Adipose tissue (tissue), 3 donors: ENCODE measurements at regions not wholly inside any gene's neighbourhood (a gene's known extent, or its start where the extent isn't known, plus 50 kb on each side); places are given as distances from the start of the nearest gene placed in this dataset.

Experiments used
- H3K27ac ChIP-seq: one replicate; pipeline ENCODE4 v1.5.1; 2013; ENCODE audit warnings: low read depth, low read length
- WGBS, 3 donors: extraction: QIAGEN DNeasy Blood & Tissue Kit; methylation state at CpG; one replicate each; pipeline ENCODE4 v1.1.7; 2013; 5-methylcytosine and 5-hydroxymethylcytosine counted together
- donor health status: healthy with polysubstance abuse.
- donor health status: Bipolar disorder and iron deficiency.
- donor health status: healthy.

DNA sequence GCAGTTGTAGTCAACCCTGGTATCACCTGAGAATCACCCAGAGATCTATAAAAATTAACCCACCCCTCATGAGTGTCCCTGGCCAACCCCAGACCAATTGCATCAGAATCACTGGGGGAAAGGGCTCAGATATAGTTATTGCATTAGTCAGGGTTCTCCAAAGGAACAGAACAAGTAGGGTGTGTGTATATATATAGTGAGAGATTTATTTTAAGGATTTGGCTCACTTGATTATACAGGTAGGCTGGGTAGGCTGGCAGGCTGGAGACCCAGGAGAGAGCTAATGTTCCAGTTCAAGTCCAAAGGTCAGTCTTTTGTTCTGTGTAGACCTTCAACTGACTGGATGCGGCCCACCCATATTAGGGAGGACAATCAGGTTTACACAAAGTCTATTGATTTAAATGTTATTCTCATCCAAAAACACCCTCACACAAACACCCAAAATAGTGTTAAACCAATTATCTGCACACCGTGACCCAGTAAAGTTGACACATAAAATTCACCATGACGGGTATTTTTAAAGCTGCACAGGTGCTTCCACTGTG lies 372.9 kb upstream of the NFE2L3 start:
- WGBS, 3 donors: 92 to 95% (median 94%) methylated on average over 3 of the region's 3 CpGs
- H3K27ac ChIP-seq: no peak overlapping the region

DNA sequence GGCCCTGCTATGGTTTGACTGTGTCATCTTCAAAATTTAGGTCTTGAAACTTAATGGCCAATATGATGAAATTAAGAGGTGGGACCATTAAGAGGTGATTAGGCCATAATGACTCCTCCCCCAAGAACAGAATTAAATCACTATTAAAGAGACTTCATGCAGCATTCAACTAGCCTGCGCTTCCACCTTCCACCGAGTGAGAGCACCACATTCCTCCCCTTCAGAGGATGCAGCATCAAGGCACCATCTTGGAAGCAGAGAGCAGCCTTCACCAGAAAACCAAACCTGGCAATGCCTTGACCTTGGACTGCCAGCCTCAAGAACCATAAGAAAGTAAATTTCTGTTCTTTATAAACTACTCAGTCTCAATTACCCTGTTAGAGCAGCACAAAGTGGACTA lies 371.1 kb upstream of the NFE2L3 start:
- WGBS, 3 donors: 91 to 95% (median 93%) methylated on average over 2 of the region's 2 CpGs
- H3K27ac ChIP-seq: no peak overlapping the region

DNA sequence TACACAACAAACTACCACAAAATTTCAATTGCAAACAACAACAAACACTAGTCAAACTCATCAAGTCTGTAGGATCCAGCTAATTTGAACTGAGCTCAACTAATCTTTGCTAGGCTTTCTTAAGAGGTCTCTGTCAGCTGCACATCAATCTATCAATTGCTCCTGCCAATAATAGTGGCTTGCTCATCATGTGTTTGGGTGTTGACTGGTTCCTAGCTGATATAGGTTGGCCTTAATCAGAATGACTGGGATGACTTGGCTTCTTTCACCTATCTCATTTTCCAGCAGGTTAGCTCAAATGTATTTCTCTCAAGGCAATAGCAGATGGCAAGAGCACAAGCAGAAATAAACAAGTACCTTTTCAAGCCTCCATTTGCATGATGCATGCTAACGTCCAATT lies 370.3 kb upstream of the NFE2L3 start:
- WGBS, 3 donors: 70 to 92% (median 86%) methylated on average over 1 of the region's 1 CpG
- no peak overlapping the region for H3K27ac ChIP-seq

DNA sequence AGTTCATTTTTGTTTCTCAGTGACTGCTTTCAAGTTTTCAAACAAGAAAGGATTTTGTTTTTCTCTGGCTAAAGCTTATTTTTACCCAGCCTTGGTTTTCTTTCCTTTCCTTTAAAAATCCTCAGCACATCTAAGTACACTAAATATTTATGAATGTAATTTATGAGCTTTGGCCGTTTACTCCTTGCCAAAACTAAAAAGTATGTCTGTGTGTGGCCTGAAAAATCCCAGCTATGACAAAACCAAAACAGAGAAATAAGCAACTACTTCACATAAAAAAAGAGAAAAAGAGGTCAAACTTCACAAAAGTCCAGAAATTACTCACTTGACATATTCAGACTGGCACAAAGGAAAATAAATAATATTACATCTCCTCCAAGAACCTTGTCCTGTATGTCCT lies 365.1 kb upstream of the NFE2L3 start:
- WGBS, 3 donors: 18 to 34% (median 22%) methylated on average over 1 of the region's 1 CpG
- H3K27ac ChIP-seq: no peak overlapping the region

DNA sequence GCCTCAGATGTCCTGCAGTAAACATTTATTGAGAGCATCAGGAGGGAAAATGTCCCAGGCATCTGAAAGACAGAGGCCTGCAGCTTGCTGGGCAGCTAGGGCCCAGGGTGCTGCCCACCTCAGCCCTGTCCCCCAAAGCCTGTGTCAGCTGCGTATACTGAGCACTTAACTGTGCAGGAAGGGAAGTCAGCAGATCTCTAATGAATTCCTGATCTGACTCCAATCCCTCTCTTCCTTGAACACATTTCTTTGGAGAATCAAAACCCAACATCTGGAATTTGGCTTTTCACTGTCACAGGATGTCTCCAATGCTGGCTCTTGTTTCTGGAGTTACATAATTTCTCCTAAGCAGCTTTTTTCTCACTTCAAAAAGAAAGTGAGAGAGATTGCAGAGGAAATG lies 364.7 kb upstream of the NFE2L3 start:
- H3K27ac ChIP-seq: no peak overlapping the region
- WGBS, 3 donors: 63 to 73% (median 66%) methylated on average over 1 of the region's 1 CpG

DNA sequence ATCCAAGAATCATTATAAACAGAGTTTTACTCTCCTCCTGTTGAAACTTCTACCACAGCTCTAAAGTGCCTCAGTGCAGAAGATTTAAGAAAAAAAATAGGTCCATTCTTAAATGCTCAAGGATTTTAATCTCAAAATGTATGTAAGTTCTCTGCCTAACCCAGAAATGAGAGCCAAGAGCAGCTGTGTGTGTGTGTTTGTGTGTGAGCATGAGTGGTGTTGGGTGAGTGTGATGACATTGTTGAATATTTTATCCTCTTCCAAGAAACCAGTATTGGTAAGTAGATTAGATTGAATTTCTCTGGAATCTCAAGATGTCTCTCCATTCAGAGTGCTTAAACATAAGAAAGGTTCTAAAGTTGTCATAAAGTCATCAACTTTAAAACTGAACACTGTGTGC lies 363.6 kb upstream of the NFE2L3 start:
- no peak overlapping the region for H3K27ac ChIP-seq

DNA sequence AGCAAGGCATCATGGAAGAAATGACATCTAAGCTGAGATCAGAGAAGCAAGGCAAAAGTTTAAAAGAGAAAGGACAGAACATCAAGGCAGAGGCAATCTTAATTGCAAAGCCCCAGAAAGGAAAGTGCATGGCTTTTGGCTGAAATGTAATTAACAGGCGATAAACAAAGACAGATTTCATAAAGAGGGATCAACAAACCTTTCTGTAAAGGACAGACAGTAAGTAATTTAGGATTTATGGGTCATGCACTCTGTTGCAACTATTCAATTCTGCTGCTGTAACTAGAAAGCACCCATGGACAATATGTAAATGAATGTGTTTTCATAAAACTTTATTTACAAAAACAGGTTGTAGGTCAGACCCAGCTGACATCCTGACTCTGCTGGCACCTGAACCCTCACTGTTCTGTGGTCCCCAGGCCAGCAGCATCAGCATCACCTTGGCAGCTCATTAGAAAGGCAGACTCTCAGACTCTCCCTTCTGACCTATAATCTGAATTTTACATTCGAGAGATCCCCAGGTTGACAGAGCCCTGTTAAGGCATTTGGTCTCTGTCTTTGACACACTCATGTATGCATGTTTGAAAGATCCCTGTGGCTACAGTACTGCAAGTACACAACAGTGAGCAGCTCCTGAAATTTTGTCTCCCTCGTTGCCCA lies 362.9 kb upstream of the NFE2L3 start:
- H3K27ac ChIP-seq: no peak overlapping the region
- WGBS, 3 donors: 72 to 94% (median 89%) methylated on average over 3 of the region's 3 CpGs

DNA sequence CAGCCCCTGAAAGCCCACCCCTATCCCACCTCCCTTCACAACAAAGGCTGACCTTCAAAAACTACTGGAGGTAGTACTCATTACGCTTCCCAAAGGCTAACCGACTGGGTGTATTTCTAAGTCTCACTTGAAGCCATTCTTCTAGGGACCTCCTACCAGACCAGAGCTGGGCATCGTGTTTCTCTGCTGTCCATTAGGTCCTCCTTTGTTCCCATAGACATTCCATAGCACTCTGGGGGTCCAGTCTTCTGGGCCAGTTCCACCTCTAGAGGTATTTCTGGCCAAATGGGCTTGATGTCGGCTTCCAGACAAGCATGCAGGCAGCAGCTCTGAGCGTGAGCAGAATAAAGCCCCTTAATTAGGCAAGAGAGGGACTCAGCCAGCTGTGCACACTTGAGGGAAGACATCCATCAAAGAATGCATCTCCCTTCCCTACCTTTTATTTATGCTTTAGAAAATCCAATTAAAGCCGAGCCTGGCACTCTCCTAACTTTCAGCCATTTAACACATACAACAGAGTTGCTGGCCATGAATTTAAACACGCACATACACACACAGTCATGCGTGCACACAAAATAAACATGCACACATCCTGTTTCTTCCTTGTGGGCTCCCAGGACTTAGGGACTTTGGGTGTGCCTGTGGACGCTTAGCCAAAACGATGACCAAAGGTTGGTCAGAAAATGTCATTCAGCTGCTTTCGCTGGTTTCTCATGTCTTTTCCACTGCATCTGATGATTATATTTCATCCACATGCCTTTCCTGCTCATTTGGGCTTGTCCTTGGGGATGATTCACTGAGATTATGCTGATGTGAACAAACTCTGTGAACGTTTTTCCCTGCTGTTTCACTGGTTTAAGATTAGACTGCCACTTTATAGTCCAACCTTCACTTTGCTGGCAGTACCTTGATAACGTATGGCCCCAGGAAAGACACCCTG lies 362.0 kb upstream of the NFE2L3 start:
- 73 to 78% (median 77%) methylated on average over 13 of the region's 13 CpGs for WGBS, 3 donors
- H3K27ac ChIP-seq: no peak overlapping the region

DNA sequence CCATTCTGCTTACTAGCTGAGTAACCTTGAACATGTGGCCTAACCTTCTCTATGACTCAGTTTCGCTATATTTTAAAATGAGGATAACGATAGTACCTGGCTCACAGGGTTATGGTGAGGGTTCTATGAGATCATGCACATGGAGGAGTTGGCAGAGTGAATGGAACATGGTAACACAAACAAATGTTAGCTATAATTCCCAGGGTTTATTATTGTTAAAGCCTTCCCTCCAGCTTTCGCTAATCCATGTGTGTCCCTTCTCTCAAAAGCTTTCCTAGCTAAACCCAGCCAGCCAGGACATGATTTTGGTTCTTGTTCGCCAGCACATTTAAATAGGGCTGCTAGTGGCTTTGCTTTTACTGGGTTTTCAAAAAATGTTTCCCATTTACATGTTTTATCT lies 361.0 kb upstream of the NFE2L3 start:
- H3K27ac ChIP-seq: no peak overlapping the region

DNA sequence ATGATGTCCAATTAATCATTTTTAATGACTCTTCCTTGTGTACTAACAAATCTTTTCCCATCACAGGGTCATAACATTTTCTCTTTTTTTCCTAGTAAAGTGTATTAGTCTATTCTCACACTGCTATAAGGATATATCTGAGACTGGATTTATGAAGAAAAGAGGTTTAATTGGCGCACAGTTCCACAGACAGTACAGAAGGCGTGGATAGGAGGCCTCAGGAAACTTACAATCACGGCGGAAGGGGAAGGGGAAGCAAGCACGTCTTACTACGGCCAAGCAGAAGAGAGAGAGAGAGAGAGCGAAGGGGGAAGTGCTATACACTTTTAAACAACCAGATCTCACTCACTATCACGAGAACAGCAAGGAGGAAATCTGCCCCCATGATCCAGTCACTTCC lies 359.4 kb upstream of the NFE2L3 start:
- H3K27ac ChIP-seq: no peak overlapping the region
- 65 to 88% (median 76%) methylated on average over 8 of the region's 8 CpGs for WGBS, 3 donors

More for the DNA sequence above, 361.0 kb upstream of the NFE2L3 start:
- 68 to 71% (median 69%) methylated on average over 4 of the region's 4 CpGs for WGBS, 3 donors

DNA sequence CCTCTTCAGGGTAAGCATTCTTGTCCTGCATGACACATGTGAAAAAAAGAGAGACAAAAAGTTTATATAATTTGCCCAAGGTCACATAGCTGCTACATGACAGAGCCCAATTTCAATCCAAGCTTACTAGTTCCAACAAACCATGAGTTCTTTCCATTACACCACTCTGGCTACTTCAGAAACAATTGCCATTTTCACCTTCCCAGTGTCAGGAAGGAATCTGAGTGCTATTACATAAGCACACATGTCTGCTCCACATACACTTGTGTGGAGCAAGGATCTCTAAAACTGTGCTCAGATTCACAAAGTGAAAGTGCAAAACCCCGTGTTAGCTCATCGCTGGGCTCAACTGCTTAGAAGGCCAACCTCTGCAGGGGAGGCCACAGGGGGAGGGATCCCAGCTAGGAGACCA lies 356.2 kb upstream of the NFE2L3 start:
- no peak overlapping the region for H3K27ac ChIP-seq
- WGBS, 3 donors: 62 to 73% (median 67%) methylated on average over 2 of the region's 2 CpGs

DNA sequence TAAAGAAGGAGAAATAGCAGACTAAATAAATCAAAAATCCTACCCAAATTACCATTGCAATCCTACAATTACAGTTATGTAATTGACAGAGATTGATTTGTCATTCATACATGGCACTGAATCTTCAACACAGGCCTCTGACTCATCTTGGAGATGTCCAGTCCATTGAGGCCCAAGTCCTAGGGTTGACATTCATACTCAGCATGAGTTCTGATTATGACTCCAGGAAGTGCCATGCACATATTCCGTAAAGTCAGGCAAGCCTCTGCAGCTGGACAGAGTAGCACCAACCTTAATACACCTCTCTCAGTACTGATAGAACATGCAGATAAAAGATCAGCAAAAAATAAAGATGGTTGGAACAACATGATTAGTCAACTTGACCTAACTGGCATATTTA lies 353.7 kb upstream of the NFE2L3 start:
- WGBS, 3 donors: 93 to 97% (median 95%) methylated on average over 1 of the region's 1 CpG
- H3K27ac ChIP-seq: no peak overlapping the region

DNA sequence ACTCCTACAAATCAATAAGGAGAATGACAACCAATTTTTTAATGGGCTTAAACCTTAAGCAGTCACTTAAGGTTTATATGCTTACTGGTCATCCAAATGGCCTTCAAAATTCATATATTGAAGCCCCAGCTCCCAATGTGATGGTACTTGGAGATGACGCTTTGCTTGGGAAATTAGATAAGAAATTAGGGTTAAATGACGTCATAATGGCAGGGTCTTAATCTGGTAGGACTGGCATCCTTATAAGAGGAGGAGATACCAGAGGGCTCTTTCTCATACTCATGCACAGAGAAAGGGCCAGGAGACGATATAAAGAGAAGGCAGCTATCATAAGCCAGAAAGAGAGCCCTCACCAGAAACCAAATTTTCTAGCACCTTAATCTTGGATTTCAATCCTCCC lies 350.8 kb upstream of the NFE2L3 start:
- no peak overlapping the region for H3K27ac ChIP-seq

DNA sequence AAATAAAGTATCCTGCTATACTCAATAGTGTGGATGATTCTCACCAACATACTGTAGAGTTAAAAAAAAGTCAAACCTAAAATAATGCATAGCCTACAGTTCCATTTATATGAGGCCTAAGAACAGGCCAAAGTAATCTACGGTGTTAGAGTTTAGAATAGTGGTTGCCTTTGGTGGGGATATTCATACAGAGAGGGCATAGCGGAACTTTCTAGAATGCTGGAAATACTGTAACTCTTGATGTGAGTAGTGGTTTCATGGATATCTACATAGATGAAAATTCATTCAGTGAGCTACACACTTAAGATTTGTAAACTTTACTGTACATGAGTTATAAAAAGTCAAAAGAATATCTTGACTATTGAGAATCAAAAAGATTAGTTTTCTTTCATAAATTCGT lies 349.9 kb upstream of the NFE2L3 start:
- no peak overlapping the region for H3K27ac ChIP-seq

More for the DNA sequence above, 350.8 kb upstream of the NFE2L3 start:
- WGBS, 3 donors: 85 to 97% (median 94%) methylated on average over 3 of the region's 3 CpGs

DNA sequence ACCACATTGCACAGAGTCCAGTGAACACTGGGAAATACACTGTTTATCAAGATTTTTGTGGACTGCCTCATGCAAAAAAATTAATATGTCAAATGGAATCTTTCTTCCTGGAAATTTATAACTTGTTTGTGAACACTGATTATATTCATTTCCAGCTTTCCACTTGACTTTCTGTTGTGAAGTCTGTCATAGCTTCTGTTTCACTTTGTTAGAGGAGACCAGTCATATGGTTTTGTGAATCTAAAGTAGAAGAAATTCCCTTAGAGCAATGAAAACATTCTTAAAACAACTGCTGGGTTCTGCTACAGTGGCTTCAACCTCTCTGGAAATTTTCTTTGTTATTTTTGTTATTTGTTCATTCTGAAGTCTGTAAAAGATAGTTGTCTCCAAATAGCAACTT lies 349.5 kb upstream of the NFE2L3 start:
- no peak overlapping the region for H3K27ac ChIP-seq

More for the DNA sequence above, 349.9 kb upstream of the NFE2L3 start:
- WGBS, 3 donors: 76 to 82% (median 82%) methylated on average over 3 of the region's 3 CpGs

DNA sequence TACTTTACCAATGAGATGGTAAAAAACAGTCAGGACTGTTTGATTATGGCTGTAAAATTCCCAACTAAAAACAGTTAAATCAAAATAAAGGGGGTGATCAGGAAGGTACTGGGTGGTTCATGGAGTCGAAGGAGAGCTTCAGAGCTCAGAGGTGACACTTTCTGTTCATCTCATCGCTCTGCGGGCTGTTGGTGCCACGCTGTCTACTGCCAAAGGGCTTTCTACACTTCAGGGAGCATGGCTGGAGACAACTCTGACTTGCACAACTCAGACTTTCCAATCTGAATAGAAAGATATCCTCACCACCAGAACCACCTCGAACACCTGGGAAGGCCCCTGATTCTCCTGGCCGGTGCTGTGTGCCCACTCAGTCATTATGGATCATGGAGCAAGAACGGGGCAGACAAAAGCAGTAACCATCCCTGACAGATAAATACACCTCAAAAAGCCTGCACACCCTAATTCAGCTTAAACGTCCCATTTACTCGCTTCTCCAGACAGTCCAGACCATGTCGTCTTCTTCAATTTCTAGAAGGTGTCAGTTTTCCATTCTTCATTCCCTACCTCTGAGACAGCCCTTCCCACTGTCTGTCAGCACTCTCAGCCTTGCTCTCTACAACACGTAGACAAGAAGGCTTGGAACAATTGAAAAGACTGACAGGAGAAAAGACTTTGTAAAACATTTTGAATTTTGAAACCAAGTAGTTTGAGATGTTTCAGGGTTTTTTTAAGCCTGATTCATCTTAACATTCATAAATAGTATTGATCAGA lies 348.7 kb upstream of the NFE2L3 start:
- WGBS, 3 donors: 79 to 83% (median 82%) methylated on average over 11 of the region's 11 CpGs

DNA sequence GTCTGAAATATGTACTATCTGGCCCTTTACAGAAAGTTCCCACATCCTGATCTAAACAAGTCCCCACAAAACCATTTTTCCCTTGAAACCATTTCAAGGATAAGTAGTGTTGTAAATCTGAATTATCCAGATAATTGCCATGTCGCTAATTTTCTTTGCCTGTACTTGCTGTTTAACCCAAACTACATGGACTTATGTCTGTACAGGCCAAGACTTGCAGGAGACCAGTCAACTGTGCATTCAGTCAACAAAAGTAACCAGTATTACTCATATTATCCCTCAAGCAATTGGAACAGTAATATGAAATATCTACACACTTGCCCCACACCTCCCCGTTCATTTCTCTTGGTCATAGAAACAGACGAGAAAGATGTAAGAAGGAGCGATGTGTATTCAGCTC lies 347.8 kb upstream of the NFE2L3 start:
- H3K27ac ChIP-seq: no peak overlapping the region
- 93 to 95% (median 94%) methylated on average over 4 of the region's 4 CpGs for WGBS, 3 donors

More for the DNA sequence above, 348.7 kb upstream of the NFE2L3 start:
- H3K27ac ChIP-seq: no peak overlapping the region

DNA sequence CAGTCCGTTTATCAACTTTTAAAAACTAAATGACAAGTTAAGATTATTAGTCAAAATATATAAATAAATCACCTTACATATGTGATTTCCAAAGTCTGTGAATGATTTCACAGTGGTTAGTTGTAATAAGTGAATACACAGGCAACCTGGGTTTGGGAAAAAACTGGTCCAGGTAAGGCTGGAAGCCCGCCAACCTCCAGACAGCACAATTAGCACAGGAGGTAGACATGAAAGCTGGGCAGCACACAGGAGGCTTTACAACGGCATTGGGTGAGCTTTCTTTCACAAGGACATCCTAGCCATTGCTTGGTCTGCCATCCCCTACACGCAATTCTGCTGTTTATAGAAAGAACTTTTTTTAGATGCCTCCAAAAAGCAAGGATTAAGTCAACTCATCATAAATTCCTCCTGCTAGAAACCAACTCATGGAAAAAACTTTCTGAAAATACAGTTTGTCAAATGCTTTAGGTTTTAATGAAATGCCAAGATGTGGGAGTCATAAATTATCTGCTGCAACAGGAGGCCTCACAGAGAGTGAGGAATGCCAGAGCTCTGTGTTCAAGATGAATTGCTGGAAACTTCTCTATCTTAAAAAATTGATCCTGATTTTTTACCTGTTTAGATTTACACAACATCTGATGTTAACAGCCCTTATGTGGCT lies 346.8 kb upstream of the NFE2L3 start:
- 41 to 70% (median 70%) methylated on average over 4 of the region's 4 CpGs for WGBS, 3 donors
- no peak overlapping the region for H3K27ac ChIP-seq
